Neuronal stem cell (in vitro differentiated cells): ENCODE measurements at regions not wholly inside any gene's neighbourhood (a gene's known extent, or its start where the extent isn't known, plus 50 kb on each side); places are given as distances from the start of the nearest gene placed in this dataset.
"Not testable (repeated sequence)": the region's sequence is repeated elsewhere in the genome, so short reads cannot be mapped to it uniquely, and the experiment has no call there.

Experiments
- DNase-seq: peaks from one replicate; pipeline ENCODE4 v3.0.0-alpha.2; 2013; ENCODE audit warnings: low spot score
- H2AFZ ChIP-seq: one replicate; pipeline ENCODE4 v1.6.1; 2013; ENCODE audit warnings: mild to moderate bottlenecking, low read length, inconsistent platforms
- H2AK5ac ChIP-seq: 2 replicates; pipeline ENCODE4 v1.6.1; 2013; ENCODE audit warnings: low read depth, mild to moderate bottlenecking, inconsistent platforms, low read length, moderate library complexity, mixed read lengths
- H2BK120ac ChIP-seq: 2 replicates; pipeline ENCODE4 v1.6.1; 2013; ENCODE audit warnings: low read depth, mild to moderate bottlenecking, inconsistent platforms, low read length, moderate library complexity, mixed read lengths
- H2BK12ac ChIP-seq: one replicate; pipeline ENCODE4 v1.6.1; 2013; ENCODE audit warnings: low read length, inconsistent platforms
- H2BK15ac ChIP-seq: 2 replicates; pipeline ENCODE4 v1.6.1; 2013; ENCODE audit warnings: mild to moderate bottlenecking, low read length, inconsistent platforms, mixed read lengths
- H2BK5ac ChIP-seq: one replicate; pipeline ENCODE4 v1.6.1; 2013; ENCODE audit warnings: inconsistent platforms, mild to moderate bottlenecking, low read length, moderate library complexity
- H3K14ac ChIP-seq: one replicate; pipeline ENCODE4 v1.6.1; 2013; ENCODE audit warnings: low read length, inconsistent platforms
- H3K18ac ChIP-seq: 2 replicates; pipeline ENCODE4 v1.6.1; 2013; ENCODE audit warnings: low read length, inconsistent platforms
- H3K23ac ChIP-seq: 2 replicates; pipeline ENCODE4 v1.6.1; 2013; ENCODE audit warnings: low read depth, mild to moderate bottlenecking, mixed read lengths, low read length, inconsistent platforms; ENCODE audit not compliant: poor library complexity
- H3K27ac ChIP-seq: replicated peaks from 3 replicates; pipeline ENCODE4 v1.5.1; 2013; ENCODE audit warnings: low read length, inconsistent platforms
- H3K27me3 ChIP-seq, 3 experiments: 2 replicates each; pipeline ENCODE4 v1.6.1; 2013; ENCODE audit warnings: low read length in 3 of 3, mild to moderate bottlenecking in 2 of 3, inconsistent platforms in 1 of 3, low read depth in 1 of 3, mixed read lengths in 1 of 3, moderate library complexity in 1 of 3; ENCODE audit not compliant: control insufficient read depth in 3 of 3, insufficient read depth in 3 of 3
- H3K36me3 ChIP-seq, 2 donors: replicated peaks in 1 of 2; 2 replicates each; pipeline ENCODE4 v1.6.1; 2013; ENCODE audit warnings: low read length in 2 of 2; ENCODE audit not compliant: control insufficient read depth in 2 of 2, insufficient read depth in 2 of 2
- H3K4ac ChIP-seq: 2 replicates; pipeline ENCODE4 v1.6.1; 2013; ENCODE audit warnings: inconsistent platforms, mild to moderate bottlenecking, low read length, moderate library complexity
- H3K4me1 ChIP-seq, 2 donors: 1 replicate in 1 of 2; 2 replicates in 1 of 2; pipeline ENCODE4 v1.6.1; 2013; ENCODE audit warnings: low read length in 2 of 2, low read depth in 1 of 2; ENCODE audit not compliant: control insufficient read depth in 2 of 2, insufficient read depth in 1 of 2
- H3K4me2 ChIP-seq: one replicate; pipeline ENCODE4 v1.6.1; 2013; ENCODE audit warnings: mild to moderate bottlenecking, low read length, inconsistent platforms; ENCODE audit not compliant: insufficient read depth, poor library complexity, severe bottlenecking
- H3K4me3 ChIP-seq, 2 donors: 2 replicates each; pipeline ENCODE4 v1.5.1; 2013; ENCODE audit warnings: low read length in 2 of 2, mild to moderate bottlenecking in 2 of 2, inconsistent platforms in 1 of 2, moderate library complexity in 1 of 2
- H3K79me1 ChIP-seq: one replicate; pipeline ENCODE4 v1.6.1; 2013; ENCODE audit warnings: low read depth, mild to moderate bottlenecking, inconsistent platforms, low read length, moderate library complexity
- H3K9ac ChIP-seq: one replicate; pipeline ENCODE4 v1.6.1; 2013; ENCODE audit warnings: mild to moderate bottlenecking, low read depth, low read length, inconsistent platforms; ENCODE audit not compliant: poor library complexity
- H3K9me3 ChIP-seq, 2 donors: replicated peaks in 1 of 2; 2 replicates each; pipeline versions ENCODE3 to v1.6.1; 2013; ENCODE audit warnings: low read length in 2 of 2, mild to moderate bottlenecking in 2 of 2, inconsistent platforms in 1 of 2, low read depth in 1 of 2, mixed read lengths in 1 of 2, moderate library complexity in 1 of 2; ENCODE audit not compliant: control insufficient read depth in 2 of 2, insufficient read depth in 1 of 2
- H4K8ac ChIP-seq: one replicate; pipeline ENCODE4 v1.6.1; 2013; ENCODE audit warnings: low read depth, mild to moderate bottlenecking, inconsistent platforms, low read length, moderate library complexity
- H4K91ac ChIP-seq: one replicate; pipeline ENCODE4 v1.6.1; 2013; ENCODE audit warnings: low read length, low read depth, mild to moderate bottlenecking, inconsistent platforms; ENCODE audit not compliant: poor library complexity
- WGBS, 2 donors: extraction: QIAGEN DNeasy Blood & Tissue Kit; methylation state at CpG; one replicate each; pipeline ENCODE4 v1.1.7; 2013; ENCODE audit warnings: missing lambda C conversion rate in 2 of 2, mixed read lengths in 1 of 2; ENCODE audit not compliant: insufficient read length in 2 of 2, insufficient replicate concordance in 1 of 2; ENCODE audit errors: extremely low coverage in 2 of 2; 5-methylcytosine and 5-hydroxymethylcytosine counted together

DNA sequence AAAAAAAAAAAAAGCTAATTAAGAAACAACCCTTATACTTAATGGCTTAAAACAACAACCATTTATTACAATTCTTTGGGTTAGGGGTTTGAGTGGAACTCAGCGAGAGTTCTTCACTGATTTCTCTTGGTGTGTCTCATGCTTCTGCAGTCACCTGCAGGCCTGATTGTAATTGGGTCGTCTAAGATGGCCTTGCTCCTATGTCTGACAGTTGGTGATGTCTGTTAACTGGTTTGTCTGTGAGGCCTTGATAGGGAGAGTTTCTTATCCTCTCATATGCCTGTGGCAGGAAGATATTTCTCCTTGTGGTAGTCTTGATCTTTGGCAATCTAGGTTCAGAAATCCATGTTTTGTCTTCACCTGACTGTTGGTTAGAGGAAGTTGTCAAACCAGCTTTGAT is 85.2 kb upstream of the NUTM2F start:
- not testable (repeated sequence) for H2AFZ ChIP-seq, H2AK5ac ChIP-seq, H3K36me3 ChIP-seq, H3K4me3 ChIP-seq, H3K27ac ChIP-seq, H3K4me2 ChIP-seq, H3K27me3 ChIP-seq, H3K4ac ChIP-seq, H4K8ac ChIP-seq, H3K4me1 ChIP-seq, H2BK120ac ChIP-seq, H2BK5ac ChIP-seq, H2BK15ac ChIP-seq, H4K91ac ChIP-seq, H2BK12ac ChIP-seq, H3K9ac ChIP-seq, H3K23ac ChIP-seq, DNase-seq, H3K9me3 ChIP-seq, H3K18ac ChIP-seq, H3K79me1 ChIP-seq, H3K14ac ChIP-seq
- WGBS, 2 donors, result no CpG with 5 or more reads among the region's 2 CpGs

DNA sequence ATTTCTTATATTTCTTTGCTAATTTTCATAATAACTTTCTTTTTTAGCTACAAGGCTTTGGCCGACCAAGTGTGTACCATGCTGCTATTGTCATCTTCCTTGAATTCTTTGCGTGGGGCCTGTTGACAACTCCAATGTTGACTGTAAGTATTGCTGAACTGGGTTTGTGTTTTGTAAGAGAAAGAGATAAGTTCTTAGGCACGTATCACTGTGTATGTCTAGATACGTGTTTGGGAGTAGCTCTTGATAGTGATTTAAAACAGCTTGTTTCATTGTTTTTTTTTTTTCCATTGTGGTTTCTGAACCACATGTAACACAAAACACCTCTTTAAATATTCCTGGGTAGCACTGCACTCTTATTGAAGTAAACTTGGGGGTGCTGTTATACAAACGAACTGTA is 86.7 kb upstream of the NUTM2F start:
- not testable (repeated sequence) for H3K9ac ChIP-seq, H3K79me1 ChIP-seq, H3K27ac ChIP-seq, H3K4me2 ChIP-seq, H3K36me3 ChIP-seq, H2AFZ ChIP-seq, H3K18ac ChIP-seq, DNase-seq, H2BK12ac ChIP-seq, H3K14ac ChIP-seq, H3K23ac ChIP-seq, H2BK5ac ChIP-seq, H3K4ac ChIP-seq, H3K4me3 ChIP-seq, H4K8ac ChIP-seq, H4K91ac ChIP-seq, H3K27me3 ChIP-seq, H2BK15ac ChIP-seq, H3K9me3 ChIP-seq, H3K4me1 ChIP-seq, H2BK120ac ChIP-seq, H2AK5ac ChIP-seq
- WGBS, 2 donors, result no CpG with 5 or more reads among the region's 5 CpGs

- H3K79me1 ChIP-seq, H4K91ac ChIP-seq, H3K23ac ChIP-seq, H3K9me3 ChIP-seq, H3K4me2 ChIP-seq, H3K9ac ChIP-seq, H3K4me1 ChIP-seq, H3K4ac ChIP-seq, H3K36me3 ChIP-seq, H3K27ac ChIP-seq, H3K14ac ChIP-seq, DNase-seq, H2AK5ac ChIP-seq, H3K4me3 ChIP-seq, H2AFZ ChIP-seq, H3K27me3 ChIP-seq, H4K8ac ChIP-seq, H3K18ac ChIP-seq, H2BK15ac ChIP-seq, H2BK12ac ChIP-seq, H2BK5ac ChIP-seq, H2BK120ac ChIP-seq: not testable (repeated sequence)
- WGBS, 2 donors, result no CpG with 5 or more reads among the region's 5 CpGs
These were observed 91.7 kb upstream of the NUTM2F start for GRCh38 chr9:94420098-94420497.

- H2BK12ac ChIP-seq, H3K4ac ChIP-seq, H4K8ac ChIP-seq, H3K14ac ChIP-seq, H3K9ac ChIP-seq, H2AFZ ChIP-seq, H3K23ac ChIP-seq, H3K27ac ChIP-seq, H2AK5ac ChIP-seq, H3K79me1 ChIP-seq, H4K91ac ChIP-seq, H3K4me1 ChIP-seq, H3K4me2 ChIP-seq, H3K9me3 ChIP-seq, H2BK120ac ChIP-seq, DNase-seq, H3K27me3 ChIP-seq, H3K36me3 ChIP-seq, H2BK15ac ChIP-seq, H2BK5ac ChIP-seq, H3K18ac ChIP-seq, H3K4me3 ChIP-seq: not testable (repeated sequence)
- no CpG with 5 or more reads among the region's 9 CpGs for WGBS, 2 donors
These were observed 93.5 kb upstream of the NUTM2F start for GRCh38 chr9:94421951-94422350.
